CD4-positive, alpha-beta T cell treated with Interleukin-17A for 4 hours (primary cell): ENCODE measurements at regions not wholly inside any gene's neighbourhood (a gene's known extent, or its start where the extent isn't known, plus 50 kb on each side); places are given as distances from the start of the nearest gene placed in this dataset.

Experiments used
- DNase-seq: peaks from one replicate; pipeline ENCODE4 v3.0.0-alpha.2; 2020; ENCODE audit warnings: mixed read lengths

DNA sequence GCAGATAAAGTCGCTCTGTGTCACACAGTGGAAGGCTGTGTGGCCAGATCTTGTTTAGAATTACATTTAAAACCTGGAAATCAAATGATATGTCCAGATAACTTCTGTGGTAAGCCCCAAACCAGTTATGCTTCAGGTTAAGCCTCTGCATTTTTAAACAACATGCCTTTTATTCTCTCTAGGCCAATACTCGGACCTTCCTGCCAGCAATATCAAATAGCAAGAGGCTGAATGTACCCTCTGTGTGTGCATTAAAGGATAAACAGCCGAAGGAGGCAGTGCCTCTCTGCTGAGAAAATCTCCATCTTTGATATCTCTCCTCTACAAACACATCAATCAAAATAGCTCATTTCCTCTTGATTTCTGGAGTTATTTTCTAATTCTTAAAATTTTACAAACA lies 67.1 kb upstream of the TMEM260 start:
- DNase-seq = no peak

DNA sequence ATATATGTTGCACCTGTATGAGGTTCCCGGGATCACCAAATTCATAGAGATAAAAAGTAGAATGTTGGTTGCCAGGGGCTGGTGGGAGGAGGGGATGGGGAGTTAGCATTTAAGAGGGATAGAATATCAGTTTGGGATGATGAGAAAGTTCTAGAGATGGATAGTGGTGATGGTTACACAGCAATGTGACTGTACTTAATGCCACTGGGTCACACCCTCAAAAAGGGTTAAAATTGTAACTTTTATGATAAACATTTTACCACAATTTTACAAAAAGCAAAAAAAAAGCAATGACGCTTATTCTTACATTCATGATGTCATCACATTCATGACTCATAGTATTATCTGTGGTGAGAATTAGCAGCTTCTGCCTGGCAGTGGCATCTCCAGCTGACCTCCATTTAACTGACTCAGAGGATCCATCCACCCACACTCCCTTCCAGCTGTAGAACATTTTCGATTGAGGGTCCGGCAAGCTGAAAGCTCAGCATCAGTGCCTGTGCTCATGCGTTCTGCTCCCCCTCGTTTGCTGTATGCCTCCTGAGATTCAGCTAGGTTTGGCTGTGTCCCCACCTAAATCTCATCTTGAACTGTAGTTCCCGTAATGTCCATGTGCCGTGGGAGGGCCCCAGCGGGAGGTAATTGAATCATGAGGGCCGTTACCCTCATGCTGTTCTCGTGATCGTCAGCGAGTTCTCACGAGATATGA lies 64.8 kb upstream of the TMEM260 start:
- no peak for DNase-seq

DNA sequence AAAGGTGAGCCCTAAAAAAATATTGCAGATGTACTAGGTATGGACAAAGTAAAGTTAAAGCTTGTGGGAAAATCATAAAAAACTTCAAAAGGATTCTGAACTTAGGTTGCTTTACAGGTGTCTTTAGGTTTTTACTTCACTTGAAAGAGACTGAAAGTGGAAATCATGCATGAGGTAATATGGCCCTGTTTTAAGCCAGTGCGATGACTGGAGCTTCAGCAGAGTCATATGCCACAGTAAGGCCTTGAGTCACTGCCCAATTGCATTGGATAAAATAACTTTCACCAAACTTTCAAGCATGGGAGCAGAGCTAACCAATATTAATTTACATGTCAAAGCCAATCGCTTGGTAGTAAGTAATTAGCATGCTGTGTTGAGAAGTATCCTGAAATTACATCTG lies 63.9 kb upstream of the TMEM260 start:
- no peak for DNase-seq

DNA sequence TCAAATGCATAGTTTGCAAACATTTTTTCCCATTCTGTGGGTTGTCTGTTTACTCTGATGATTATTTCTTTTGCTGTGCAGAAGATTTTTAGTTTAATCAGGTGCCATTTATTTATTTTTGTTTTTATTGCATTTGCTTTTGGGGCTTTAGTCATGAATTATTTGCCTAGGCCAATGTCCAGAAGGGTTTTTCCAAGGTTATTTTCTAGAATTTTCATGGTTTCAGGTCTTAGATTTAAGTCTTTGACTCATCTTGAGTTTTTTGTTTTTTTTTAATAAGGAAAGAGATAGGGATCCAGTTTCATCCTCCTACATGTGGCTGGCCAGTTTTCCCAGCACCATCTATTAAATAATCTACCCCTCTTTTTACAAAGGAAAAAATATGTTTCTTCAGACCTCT lies 57.2 kb upstream of the TMEM260 start:
- no peak for DNase-seq

DNA sequence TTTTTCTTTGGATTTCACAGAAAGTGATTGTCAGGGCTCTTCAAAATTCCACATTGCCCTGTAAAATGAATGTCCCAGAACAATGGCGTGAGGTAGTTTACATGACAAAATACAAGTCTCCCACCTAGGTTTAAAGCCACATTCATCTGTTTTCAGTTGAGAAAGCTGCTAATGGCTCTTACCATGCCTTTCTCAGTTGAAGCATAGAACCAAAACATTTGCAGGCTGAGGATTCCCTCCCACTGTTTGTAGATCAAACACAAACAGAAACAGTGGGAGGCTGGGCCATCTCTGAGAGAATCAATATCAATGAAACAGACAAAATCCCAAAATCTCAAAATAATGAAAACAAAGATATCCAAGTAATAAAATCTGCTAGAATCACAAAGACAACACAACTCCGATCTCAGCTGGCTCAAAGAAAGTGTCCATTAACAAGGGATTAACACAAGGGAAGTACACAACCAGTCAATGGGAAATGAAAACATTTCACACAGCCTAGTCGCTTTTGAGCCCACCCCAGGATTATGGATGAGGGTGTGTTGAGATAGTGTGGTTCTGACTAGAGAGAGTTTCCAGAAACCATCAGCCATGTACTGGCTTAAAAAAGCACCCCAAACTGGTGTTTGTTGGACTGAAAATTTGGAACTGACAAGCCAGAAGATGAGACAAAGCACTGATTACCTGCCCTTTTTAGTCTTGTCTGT lies 54.5 kb upstream of the TMEM260 start:
- DNase-seq = no peak

DNA sequence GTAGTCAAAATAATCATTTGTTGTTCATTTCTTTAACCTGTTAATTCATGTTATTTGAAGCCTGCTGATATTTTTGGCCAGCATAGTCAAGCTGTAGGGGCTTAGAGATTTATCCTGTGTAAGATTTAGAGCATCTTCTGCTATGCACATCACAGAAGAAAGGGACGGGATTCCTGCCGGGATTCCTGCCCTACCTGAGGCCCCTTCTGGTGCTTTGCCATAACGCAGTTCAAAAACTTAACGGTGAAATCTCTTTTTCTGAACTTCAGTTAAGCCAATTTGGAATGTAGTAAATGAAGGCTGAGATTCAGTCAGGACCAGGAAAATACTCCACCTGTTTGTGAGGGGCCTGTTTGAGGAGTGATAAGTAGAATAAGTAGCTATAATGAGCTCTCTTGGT lies 50.7 kb upstream of the TMEM260 start:
- DNase-seq = no peak
